Esophagus (tissue), 2 donors: ENCODE measurements at regions not wholly inside any gene's neighbourhood (a gene's known extent, or its start where the extent isn't known, plus 50 kb on each side); places are given as distances from the start of the nearest gene placed in this dataset.

Experiments used
- H3K27ac ChIP-seq, 2 donors: one replicate each; pipeline ENCODE4 v1.5.1; 2013; ENCODE audit warnings: low read depth in 2 of 2, mild to moderate bottlenecking in 2 of 2, inconsistent platforms in 1 of 2, low read length in 1 of 2, moderate library complexity in 1 of 2
- H3K27me3 ChIP-seq, 2 donors: one replicate each; pipeline ENCODE4 v1.6.1; 2013; ENCODE audit warnings: low read length in 2 of 2, control low read depth in 1 of 2, mild to moderate bottlenecking in 1 of 2; ENCODE audit not compliant: insufficient read depth in 2 of 2, control insufficient read depth in 1 of 2
- H3K36me3 ChIP-seq, 2 donors: one replicate each; pipeline ENCODE4 v1.6.1; 2013; ENCODE audit warnings: low read length in 1 of 2; ENCODE audit not compliant: control insufficient read depth in 2 of 2, insufficient read depth in 2 of 2
- H3K4me1 ChIP-seq, 2 donors: one replicate each; pipeline ENCODE4 v1.6.1; 2013; ENCODE audit warnings: low read length in 1 of 2; ENCODE audit not compliant: control insufficient read depth in 2 of 2, insufficient read depth in 2 of 2
- H3K4me3 ChIP-seq, 2 donors: one replicate each; pipeline ENCODE4 v1.5.1; 2013; ENCODE audit warnings: low read length in 2 of 2, mild to moderate bottlenecking in 2 of 2, low read depth in 1 of 2, moderate library complexity in 1 of 2
- H3K9me3 ChIP-seq, 2 donors: one replicate each; pipeline ENCODE4 v1.6.1; 2013; ENCODE audit warnings: mild to moderate bottlenecking in 2 of 2, low read depth in 1 of 2, low read length in 1 of 2, moderate library complexity in 1 of 2; ENCODE audit not compliant: control insufficient read depth in 2 of 2, insufficient read depth in 1 of 2
- WGBS, 2 donors: extraction: QIAGEN DNeasy Blood & Tissue Kit; methylation state at CpG; one replicate each; pipeline ENCODE4 v1.1.7; 2013; 5-methylcytosine and 5-hydroxymethylcytosine counted together
- donor health status: healthy with polysubstance abuse.
- donor health status: Bipolar disorder and iron deficiency.

DNA sequence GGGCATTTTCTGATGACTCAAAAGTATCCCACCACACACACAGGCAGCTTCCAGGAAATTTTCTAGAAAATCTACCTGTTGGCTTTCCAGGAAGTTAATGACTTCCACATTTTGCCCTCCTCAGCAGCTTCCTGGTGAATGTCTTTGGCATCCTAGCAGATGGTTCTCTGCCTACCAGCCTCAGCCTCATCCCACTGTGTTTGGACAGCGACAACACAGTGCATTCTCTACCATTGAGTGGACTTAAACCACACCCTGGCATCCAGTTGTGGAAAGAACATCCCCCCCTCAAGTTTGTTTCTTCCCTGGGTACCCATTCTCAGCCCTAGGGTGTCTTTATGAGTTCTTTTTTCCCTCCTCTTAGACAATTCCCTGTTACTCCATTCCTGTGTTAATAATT is 50.8 kb upstream of the GADL1 start:
- 75 to 86% methylated on average over 1 of the region's 1 CpG for WGBS, 2 donors
- H3K9me3 ChIP-seq: peaks cover 0 to 4% of the 10 kb centered on the region in 2 donors

DNA sequence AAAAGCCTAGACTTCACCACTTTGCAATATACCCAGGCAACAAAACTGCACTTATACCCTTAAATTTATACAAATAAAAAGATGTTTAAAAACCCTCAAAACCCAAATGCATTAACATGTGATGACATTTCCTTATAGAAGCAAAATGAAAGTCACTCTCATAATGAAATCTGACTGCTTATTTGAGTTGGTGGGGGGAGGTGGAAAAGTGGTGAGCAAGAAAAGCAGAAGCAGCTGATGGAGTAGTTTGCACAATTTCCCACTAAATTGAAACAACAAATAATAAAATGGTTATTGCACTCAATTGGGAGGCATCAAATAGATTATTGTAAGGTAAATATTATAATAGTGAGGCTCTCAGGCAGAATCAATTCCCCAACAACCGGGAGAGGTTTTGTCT is 54.0 kb upstream of the GADL1 start:
- Histone ChIP-seq H3K36me3 (no peaks in the 10 kb centered on the region), H3K4me3 (no peak overlapping the region), H3K9me3 (peaks cover 0 to 2% of the 10 kb centered on the region in 2 donors), H3K4me1 (no peaks in the 10 kb centered on the region), H3K27ac (no peak overlapping the region), H3K27me3 (no peaks in the 10 kb centered on the region)
- WGBS, 2 donors: 71% methylated on average over 1 of the region's 1 CpG

More for the DNA sequence above, 50.8 kb upstream of the GADL1 start:
- Histone ChIP-seq H3K27ac (no peak overlapping the region), H3K4me1 (no peaks in the 10 kb centered on the region), H3K36me3 (no peaks in the 10 kb centered on the region), H3K4me3 (no peak overlapping the region), H3K27me3 (no peaks in the 10 kb centered on the region)

DNA sequence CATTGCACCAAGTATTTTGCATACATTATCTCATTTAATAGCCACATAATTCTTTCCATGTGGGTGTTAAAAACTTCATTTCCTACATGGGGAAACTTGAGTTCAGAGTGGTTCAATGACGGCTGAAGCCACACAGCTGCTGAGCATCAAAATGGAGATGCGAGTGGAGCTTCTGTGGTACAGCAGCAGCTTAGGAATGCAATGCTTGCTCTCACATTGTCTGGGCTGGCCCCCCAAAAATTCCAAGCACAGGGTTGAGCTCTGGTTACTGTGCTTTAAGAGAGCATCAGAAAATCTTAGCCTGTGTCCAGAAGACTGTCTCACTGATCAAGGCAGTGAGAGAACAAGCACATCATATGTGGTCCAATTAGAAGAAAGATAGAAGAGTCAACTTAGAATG is 57.4 kb upstream of the GADL1 start:
- no peaks in the 10 kb centered on the region for H3K4me1 ChIP-seq
- H3K27ac ChIP-seq: no peak overlapping the region
- no peaks in the 10 kb centered on the region for H3K36me3 ChIP-seq
- H3K9me3 ChIP-seq: no peaks in the 10 kb centered on the region
- H3K4me3 ChIP-seq: no peak overlapping the region
- H3K27me3 ChIP-seq: no peaks in the 10 kb centered on the region
- 75 to 77% methylated on average over 2 of the region's 2 CpGs for WGBS, 2 donors

DNA sequence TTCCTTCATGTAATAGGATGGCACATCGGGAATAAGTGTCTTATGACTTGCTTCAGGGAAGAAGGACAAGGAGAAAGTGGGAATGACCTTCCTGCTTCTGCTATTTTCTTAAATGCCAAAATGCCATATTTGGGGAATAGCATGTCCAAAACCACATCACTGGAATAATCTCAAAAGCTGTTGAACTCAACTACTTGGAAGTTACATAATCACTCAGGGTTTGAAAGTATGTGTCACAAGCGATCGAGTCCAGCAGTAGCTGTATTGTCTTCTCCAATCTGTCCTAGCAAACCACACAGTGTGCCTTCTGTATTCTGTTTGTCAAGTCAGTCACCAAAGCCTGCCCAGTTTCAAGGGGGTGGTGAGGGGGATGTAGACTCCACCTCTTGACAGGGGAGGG is 58.3 kb upstream of the GADL1 start:
- H3K27me3 ChIP-seq: no peaks in the 10 kb centered on the region
- no peak overlapping the region for H3K27ac ChIP-seq
- no peaks in the 10 kb centered on the region for H3K36me3 ChIP-seq
- no peaks in the 10 kb centered on the region for H3K9me3 ChIP-seq
- no peaks in the 10 kb centered on the region for H3K4me1 ChIP-seq
- no peak overlapping the region for H3K4me3 ChIP-seq
- WGBS, 2 donors: 75 to 84% methylated on average over 3 of the region's 3 CpGs

DNA sequence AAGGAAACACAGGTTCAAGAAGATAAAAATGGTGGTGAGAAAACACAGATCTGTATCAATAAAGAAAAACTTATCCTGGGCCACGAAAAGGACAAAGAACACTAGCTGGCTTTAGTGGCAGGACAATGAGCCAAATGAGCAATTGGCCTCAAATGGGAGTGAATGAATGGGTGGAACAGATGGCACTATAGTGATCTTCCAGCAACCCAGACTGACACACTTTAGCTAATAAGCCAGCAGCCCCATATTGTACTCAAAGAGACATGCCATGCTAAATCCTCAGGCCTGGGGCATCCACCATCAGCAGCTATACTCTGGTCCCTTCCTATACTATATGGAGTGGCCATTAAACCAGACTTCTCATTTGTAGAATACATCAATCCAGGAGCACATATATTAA is 60.0 kb upstream of the GADL1 start:
- no peaks in the 10 kb centered on the region for H3K27me3 ChIP-seq
- H3K9me3 ChIP-seq: peaks cover 0 to 2% of the 10 kb centered on the region in 2 donors
- WGBS, 2 donors: 85 to 91% methylated on average over 1 of the region's 1 CpG
- no peaks in the 10 kb centered on the region for H3K4me1 ChIP-seq
- H3K36me3 ChIP-seq: no peaks in the 10 kb centered on the region
- no peak overlapping the region for H3K4me3 ChIP-seq
- no peak overlapping the region for H3K27ac ChIP-seq

DNA sequence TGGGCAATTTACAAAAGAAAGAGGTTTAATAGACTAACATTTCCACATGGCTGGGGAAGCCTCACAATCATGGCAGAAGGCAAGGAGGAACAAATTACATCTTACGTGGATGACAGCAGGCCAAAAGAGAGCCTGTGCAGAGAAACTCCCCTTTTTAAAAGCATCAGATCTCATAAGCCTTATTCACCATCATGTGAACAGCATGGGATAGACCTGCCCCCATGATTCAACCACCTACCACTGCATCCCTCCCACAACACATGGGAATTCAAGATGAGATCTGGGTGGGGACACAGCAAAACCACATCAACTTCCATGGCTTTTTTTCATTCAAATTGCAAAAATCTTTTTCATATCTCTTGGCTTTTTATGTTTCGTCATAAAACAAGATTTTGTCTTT is 67.6 kb upstream of the GADL1 start:
- WGBS, 2 donors: 65 to 90% methylated on average over 2 of the region's 2 CpGs
- H3K4me3 ChIP-seq: no peak overlapping the region
- H3K9me3 ChIP-seq: peaks cover 0 to 2% of the 10 kb centered on the region in 2 donors
- H3K36me3 ChIP-seq: no peaks in the 10 kb centered on the region
- H3K4me1 ChIP-seq: no peaks in the 10 kb centered on the region
- no peaks in the 10 kb centered on the region for H3K27me3 ChIP-seq
- no peak overlapping the region for H3K27ac ChIP-seq

DNA sequence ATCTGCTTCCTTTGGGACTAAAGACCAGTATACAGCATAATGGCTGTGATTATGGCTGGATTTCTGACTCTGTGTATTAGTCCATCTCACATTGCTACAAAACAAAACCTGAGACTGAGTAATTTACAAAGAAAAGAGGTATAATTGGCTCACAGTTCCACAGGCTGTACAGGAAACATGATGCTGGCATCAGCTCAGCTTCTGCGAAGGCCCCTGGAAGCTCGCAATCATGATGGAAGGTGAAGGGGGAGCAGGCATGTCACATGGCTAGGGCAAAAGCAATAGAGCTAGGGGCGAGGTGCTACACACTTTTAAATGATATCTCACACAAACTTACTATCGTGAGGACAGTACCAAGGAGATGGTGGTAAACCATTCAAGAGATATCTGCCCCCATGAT is 68.0 kb upstream of the GADL1 start:
- peaks cover 0 to 2% of the 10 kb centered on the region in 2 donors for H3K9me3 ChIP-seq
- no peaks in the 10 kb centered on the region for H3K4me1 ChIP-seq
- no peak overlapping the region for H3K4me3 ChIP-seq
- whole genome bisulfite sequencing, 2 donors: 86 to 95% methylated on average over 4 of the region's 4 CpGs
- no peaks in the 10 kb centered on the region for H3K36me3 ChIP-seq
- H3K27ac ChIP-seq: no peak overlapping the region
- no peaks in the 10 kb centered on the region for H3K27me3 ChIP-seq

DNA sequence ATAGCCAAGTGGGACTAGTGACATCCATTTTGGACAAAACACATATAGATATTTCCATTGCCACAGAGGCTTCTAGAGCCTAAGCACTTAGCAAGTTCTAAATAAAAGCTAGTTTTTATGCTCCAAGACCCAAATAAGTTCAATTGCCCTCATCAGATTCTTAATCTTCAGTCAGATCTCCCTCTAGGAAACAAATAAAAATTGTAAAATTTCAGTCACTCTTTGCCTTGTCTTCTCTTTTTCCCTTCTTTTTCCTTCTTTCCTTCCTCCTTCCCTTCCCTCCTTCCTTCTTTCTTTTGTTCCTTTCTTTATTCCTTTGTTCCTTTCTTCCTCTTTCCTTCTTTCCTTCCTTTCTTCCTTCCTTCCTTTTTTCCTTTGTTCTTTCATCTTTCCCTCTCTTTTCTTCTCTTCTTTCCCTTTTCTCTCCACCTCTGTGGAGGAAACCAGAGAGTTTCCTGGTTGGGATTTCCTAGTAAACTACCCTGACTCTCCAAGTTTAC is 68.8 kb upstream of the GADL1 start:
- Histone ChIP-seq H3K27ac (no peak overlapping the region), H3K4me1 (no peaks in the 10 kb centered on the region), H3K4me3 (no peak overlapping the region), H3K9me3 (peaks cover 0 to 2% of the 10 kb centered on the region in 2 donors), H3K27me3 (no peaks in the 10 kb centered on the region), H3K36me3 (no peaks in the 10 kb centered on the region)

DNA sequence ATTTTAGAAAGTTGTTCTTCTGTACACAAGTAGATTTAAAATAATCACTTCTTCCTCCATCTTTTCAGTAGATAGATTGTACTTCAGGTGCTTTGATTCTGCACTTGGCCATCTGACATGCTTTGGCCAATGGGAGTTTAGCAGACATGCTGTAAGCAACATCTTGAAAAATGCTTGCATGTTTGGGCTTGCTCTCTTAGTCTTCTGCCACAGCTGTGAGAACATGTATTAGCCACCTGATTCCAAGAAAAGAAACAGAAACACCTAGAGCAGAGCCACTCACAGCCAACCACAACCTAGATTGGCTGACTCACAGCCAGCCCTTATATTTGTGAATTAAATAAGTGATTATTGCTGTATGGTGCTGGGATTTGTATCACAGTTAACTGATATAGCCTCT is 70.2 kb upstream of the GADL1 start:
- no peaks in the 10 kb centered on the region for H3K36me3 ChIP-seq
- H3K4me3 ChIP-seq: no peak overlapping the region
- H3K4me1 ChIP-seq: no peaks in the 10 kb centered on the region
- H3K9me3 ChIP-seq: no peaks in the 10 kb centered on the region
- no peaks in the 10 kb centered on the region for H3K27me3 ChIP-seq
- no peak overlapping the region for H3K27ac ChIP-seq

DNA sequence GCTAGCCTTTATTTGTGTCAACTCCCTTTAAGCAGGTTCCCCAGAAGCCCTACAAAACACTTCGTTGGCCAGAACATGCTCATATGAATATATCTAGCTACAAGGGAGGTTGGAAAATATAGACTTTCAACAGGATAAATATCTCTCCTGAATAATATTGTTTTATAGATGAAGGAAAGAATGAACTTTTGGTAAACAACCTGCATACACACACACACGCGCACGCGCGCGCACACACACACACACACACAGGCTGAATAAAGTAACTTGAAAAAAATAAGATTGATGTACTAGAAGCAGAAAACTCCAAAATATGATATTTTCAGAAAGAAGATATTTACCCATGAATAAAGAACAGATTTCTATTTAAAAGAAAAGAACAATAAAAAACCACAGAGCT is 72.4 kb upstream of the GADL1 start:
- WGBS, 2 donors: 49 to 77% methylated on average over 7 of the region's 7 CpGs

More for the DNA sequence above, 72.4 kb upstream of the GADL1 start:
- Histone ChIP-seq H3K4me1 (no peaks in the 10 kb centered on the region), H3K36me3 (no peaks in the 10 kb centered on the region), H3K4me3 (no peak overlapping the region), H3K27me3 (no peaks in the 10 kb centered on the region), H3K27ac (no peak overlapping the region), H3K9me3 (no peaks in the 10 kb centered on the region)
